ENCODE measurements at regions not wholly inside any gene's neighbourhood (a gene's known extent, or its start where the extent isn't known, plus 50 kb on each side); places are given as distances from the start of the nearest gene placed in this dataset.

DNA sequence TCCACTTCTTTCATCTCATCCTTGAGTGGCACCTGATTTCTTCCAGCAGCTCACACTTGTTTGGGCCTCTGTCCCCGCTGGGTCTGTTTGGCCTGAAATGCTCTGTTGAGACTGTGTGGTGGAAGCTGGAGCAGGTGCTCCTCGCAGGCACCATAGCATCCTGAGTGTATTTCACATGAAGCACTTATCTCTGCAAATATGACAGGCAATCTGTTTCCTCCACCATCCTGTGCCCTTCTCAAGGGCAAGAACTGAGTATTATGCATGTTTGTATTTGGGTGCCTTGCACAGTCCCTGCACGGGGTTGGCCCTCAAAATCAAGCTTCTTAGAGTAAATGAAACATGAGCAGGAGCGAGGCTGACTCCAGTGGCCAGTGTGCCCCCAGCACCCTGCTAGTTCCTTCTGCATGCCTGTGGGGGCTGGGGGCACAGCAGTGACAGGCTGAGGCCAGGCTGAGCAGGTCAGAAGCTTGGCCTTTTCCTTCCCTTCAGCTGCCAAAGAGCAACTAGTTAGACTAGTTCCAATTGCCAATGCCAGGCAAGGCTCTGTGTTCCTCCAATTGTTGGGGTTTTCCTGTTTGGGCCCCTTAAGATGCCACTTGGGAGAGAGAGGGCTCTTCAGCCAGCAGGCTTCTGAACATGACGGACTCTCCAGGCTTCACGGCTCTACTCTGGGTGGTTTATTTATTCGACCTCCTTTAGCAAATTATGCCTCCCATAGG lies 129.6 kb upstream of the ATP1A1 start:
- TF ChIP-seq, protein P1, sequence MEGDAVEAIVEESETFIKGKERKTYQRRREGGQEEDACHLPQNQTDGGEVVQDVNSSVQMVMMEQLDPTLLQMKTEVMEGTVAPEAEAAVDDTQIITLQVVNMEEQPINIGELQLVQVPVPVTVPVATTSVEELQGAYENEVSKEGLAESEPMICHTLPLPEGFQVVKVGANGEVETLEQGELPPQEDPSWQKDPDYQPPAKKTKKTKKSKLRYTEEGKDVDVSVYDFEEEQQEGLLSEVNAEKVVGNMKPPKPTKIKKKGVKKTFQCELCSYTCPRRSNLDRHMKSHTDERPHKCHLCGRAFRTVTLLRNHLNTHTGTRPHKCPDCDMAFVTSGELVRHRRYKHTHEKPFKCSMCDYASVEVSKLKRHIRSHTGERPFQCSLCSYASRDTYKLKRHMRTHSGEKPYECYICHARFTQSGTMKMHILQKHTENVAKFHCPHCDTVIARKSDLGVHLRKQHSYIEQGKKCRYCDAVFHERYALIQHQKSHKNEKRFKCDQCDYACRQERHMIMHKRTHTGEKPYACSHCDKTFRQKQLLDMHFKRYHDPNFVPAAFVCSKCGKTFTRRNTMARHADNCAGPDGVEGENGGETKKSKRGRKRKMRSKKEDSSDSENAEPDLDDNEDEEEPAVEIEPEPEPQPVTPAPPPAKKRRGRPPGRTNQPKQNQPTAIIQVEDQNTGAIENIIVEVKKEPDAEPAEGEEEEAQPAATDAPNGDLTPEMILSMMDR (IDR thresholded peaks at IDR 0.05; ENCODE audit: low read depth, low read length, missing control alignments) = no peak
- no peak for DNase-seq (ENCODE audit: extremely low read depth, low read depth)
- no peak overlapping the region for H3K4me3 ChIP-seq (replicated peaks; ENCODE audit: low read depth, low read length)

GRCh38 chr1:116246174-116246573 lies 126.9 kb upstream of the ATP1A1 start:
- TF ChIP-seq, protein P1 (IDR thresholded peaks at IDR 0.05; ENCODE audit: low read depth, low read length, missing control alignments) = no peak
- DNase-seq (ENCODE audit: extremely low read depth, low read depth) = no peak
- H3K4me3 ChIP-seq (replicated peaks; ENCODE audit: low read depth, low read length) = no peak overlapping the region

GRCh38 chr1:116252271-116252670 lies 120.8 kb upstream of the ATP1A1 start:
- DNase-seq (ENCODE audit: extremely low read depth, low read depth) = no peak
- no peak overlapping the region for H3K4me3 ChIP-seq (replicated peaks; ENCODE audit: low read depth, low read length)
- TF ChIP-seq, protein P1 (IDR thresholded peaks at IDR 0.05; ENCODE audit: low read depth, low read length, missing control alignments) = no peak

DNA sequence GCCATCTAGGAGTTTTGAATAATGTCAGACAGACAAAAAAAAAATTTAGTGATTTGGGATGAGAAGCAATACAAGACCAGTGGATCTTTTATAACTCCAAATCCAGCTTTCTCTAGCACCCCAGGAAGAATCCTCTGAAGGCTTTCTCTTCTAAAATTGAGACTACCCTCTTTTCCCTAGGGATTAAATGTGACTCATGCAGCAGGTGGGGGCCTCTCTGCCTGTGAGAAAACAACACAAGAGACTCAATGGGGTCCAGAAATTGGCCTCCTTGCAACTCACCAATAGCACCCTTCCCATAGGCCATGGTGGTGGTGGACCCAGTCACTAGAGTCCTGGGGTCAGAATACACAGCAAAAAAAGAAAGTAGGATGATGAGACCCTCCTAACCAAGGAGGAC lies 120.3 kb upstream of the ATP1A1 start:
- TF ChIP-seq, protein P1 (IDR thresholded peaks at IDR 0.05; ENCODE audit: low read depth, low read length, missing control alignments) = no peak
- no peak for DNase-seq (ENCODE audit: extremely low read depth, low read depth)

DNA sequence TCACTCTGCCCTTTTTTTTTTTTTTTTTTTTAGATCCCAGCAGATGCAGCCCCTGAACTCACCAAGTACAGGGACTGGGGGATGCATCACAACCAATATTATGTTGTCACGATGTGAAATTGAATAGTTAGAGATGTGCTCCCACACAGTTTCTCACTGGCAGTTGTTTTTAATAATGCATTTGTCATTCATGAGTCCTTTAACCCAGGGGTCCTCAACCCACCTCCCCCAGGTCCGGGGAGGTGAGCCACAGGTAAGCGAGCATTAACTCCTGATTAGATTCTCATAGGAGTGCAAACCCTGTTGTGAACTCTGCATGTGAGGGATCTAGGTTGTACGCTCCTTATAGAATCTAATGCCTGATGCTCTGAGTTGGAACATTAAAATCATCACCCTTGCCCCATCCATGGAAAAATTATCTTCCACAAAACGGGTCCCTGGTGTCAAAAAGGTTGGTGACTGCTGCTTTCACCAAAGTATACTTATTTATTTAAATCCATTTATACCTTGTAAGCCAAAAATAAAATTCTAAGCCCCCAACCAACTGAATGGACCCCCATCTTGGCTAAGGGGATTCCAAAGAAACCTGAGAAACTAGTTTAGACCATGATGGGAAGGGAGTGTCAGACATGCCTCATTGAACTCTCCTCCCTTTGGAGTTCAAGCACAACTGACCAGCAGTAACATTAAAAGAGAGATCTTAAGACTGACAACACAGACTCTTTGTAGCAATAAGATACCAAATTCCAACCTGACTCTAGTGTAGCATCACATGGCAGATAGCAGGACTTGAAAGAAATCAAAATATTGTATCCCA lies 119.3 kb upstream of the ATP1A1 start:
- no peak overlapping the region for H3K4me3 ChIP-seq (replicated peaks; ENCODE audit: low read depth, low read length)
- TF ChIP-seq, protein P1 (IDR thresholded peaks at IDR 0.05; ENCODE audit: low read depth, low read length, missing control alignments) = no peak
- DNase-seq (ENCODE audit: extremely low read depth, low read depth) = no peak

More for the DNA sequence above, 120.3 kb upstream of the ATP1A1 start:
- H3K4me3 ChIP-seq (replicated peaks; ENCODE audit: low read depth, low read length) = no peak overlapping the region

GRCh38 chr1:116254776-116255175 lies 118.3 kb upstream of the ATP1A1 start:
- no peak for DNase-seq (ENCODE audit: extremely low read depth, low read depth)

More at GRCh38 chr1:116254776-116255175, 118.3 kb upstream of the ATP1A1 start:
- H3K4me3 ChIP-seq (replicated peaks; ENCODE audit: low read depth, low read length) = no peak overlapping the region
- TF ChIP-seq, protein P1 (IDR thresholded peaks at IDR 0.05; ENCODE audit: low read depth, low read length, missing control alignments) = no peak
